Lower leg skin (tissue), 3 donors: ENCODE measurements at regions not wholly inside any gene's neighbourhood (a gene's known extent, or its start where the extent isn't known, plus 50 kb on each side); places are given as distances from the start of the nearest gene placed in this dataset.

Source experiments
- POLR2A ChIP-seq, 2 donors: fragments of 450-650 bp; IDR thresholded peaks; one replicate each; pipeline ENCODE4 v1.6.1; 2016 to 2017; ENCODE audit warnings: antibody characterized with exemption in 2 of 2, mild to moderate bottlenecking in 1 of 2, moderate library complexity in 1 of 2
- TF ChIP-seq, protein P1 (sequence below), 3 donors: fragments of 450-650 bp; IDR thresholded peaks; one replicate each; pipeline ENCODE4 v1.5.1; 2016; ENCODE audit warnings: antibody characterized with exemption in 3 of 3, mild to moderate bottlenecking in 3 of 3, moderate library complexity in 2 of 3

DNA sequence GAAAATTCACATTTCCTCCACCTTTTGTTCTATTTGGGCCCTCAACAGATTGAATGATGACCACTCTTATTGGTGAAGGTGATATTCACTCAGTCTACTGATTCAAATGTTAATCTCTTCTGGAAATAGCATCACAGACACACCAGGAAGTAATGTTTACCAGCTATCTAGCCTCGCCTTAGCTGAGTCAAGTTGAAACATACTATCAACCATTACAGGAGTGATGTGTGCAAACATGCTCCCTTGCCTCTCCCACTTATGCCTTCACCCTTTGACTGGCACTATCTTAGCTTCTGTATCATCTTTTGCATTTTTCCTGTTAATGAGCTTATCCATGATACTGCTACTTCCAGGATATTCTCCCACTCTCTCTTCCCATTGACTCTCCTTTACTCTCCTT is 191.9 kb downstream of the CENPW start:
- TF ChIP-seq, protein P1, sequence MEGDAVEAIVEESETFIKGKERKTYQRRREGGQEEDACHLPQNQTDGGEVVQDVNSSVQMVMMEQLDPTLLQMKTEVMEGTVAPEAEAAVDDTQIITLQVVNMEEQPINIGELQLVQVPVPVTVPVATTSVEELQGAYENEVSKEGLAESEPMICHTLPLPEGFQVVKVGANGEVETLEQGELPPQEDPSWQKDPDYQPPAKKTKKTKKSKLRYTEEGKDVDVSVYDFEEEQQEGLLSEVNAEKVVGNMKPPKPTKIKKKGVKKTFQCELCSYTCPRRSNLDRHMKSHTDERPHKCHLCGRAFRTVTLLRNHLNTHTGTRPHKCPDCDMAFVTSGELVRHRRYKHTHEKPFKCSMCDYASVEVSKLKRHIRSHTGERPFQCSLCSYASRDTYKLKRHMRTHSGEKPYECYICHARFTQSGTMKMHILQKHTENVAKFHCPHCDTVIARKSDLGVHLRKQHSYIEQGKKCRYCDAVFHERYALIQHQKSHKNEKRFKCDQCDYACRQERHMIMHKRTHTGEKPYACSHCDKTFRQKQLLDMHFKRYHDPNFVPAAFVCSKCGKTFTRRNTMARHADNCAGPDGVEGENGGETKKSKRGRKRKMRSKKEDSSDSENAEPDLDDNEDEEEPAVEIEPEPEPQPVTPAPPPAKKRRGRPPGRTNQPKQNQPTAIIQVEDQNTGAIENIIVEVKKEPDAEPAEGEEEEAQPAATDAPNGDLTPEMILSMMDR (IDR thresholded peaks at IDR 0.05) = no peak
- TF ChIP-seq POLR2A (IDR thresholded peaks at IDR 0.05) = no peak
